ENCODE measurements at regions not wholly inside any gene's neighbourhood (a gene's known extent, or its start where the extent isn't known, plus 50 kb on each side); places are given as distances from the start of the nearest gene placed in this dataset.

DNA sequence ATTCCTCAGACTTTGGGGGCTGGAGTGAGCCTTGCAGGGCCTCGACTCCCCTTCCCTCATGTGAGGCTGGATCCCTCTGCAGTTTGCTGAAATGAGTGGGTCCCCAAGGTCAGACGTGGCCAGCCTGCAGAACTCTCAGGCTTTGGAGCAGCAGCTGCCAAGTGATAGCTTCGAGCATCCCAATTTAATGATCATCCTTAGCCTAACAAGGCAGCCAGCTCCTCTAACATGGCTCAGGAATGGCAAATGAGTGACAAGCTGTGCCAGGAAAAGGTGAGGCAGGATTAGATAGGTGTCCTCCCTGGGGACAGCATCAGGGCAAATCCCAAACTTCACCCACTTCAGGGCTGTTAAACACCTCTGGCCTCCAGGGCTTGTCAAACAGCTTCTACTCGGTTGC is 130.7 kb upstream of the PWP1 start:
- TF ChIP-seq, protein P1, sequence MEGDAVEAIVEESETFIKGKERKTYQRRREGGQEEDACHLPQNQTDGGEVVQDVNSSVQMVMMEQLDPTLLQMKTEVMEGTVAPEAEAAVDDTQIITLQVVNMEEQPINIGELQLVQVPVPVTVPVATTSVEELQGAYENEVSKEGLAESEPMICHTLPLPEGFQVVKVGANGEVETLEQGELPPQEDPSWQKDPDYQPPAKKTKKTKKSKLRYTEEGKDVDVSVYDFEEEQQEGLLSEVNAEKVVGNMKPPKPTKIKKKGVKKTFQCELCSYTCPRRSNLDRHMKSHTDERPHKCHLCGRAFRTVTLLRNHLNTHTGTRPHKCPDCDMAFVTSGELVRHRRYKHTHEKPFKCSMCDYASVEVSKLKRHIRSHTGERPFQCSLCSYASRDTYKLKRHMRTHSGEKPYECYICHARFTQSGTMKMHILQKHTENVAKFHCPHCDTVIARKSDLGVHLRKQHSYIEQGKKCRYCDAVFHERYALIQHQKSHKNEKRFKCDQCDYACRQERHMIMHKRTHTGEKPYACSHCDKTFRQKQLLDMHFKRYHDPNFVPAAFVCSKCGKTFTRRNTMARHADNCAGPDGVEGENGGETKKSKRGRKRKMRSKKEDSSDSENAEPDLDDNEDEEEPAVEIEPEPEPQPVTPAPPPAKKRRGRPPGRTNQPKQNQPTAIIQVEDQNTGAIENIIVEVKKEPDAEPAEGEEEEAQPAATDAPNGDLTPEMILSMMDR (conservative IDR thresholded peaks at IDR 0.05; ENCODE audit: low read depth, low read length): no peak
- TF ChIP-seq EZH2 (IDR thresholded peaks at IDR 0.05; ENCODE audit: borderline replicate concordance, low read depth, low read length, poor library complexity, severe bottlenecking): no peak
